ENCODE measurements at regions not wholly inside any gene's neighbourhood (a gene's known extent, or its start where the extent isn't known, plus 50 kb on each side); places are given as distances from the start of the nearest gene placed in this dataset.

- H2AFZ ChIP-seq (ENCODE audit: low read length), result no peak overlapping the region
- H3K79me2 ChIP-seq (ENCODE audit: insufficient read depth, low read length), result no peaks in the 10 kb centered on the region
- no peaks in the 10 kb centered on the region for H3K9me2 ChIP-seq (ENCODE audit: low read depth, low read length)
- no peaks in the 10 kb centered on the region for H3K36me3 ChIP-seq (ENCODE audit: insufficient read depth, low read length)
- H3K9me3 ChIP-seq (ENCODE audit: low read length), result no peaks in the 10 kb centered on the region
- H3K9ac ChIP-seq (ENCODE audit: low read length), result no peak overlapping the region
- H3F3A ChIP-seq (ENCODE audit: insufficient read depth, low read length), result no peaks in the 10 kb centered on the region
- H3K4me1 ChIP-seq (ENCODE audit: insufficient read depth, low read length, severe bottlenecking), result no peaks in the 10 kb centered on the region
- no peaks in the 10 kb centered on the region for H4K20me1 ChIP-seq (ENCODE audit: insufficient read depth, low read length)
- no peak for TF ChIP-seq EZH2 (IDR thresholded peaks at IDR 0.05; ENCODE audit: borderline replicate concordance, low read length)
- TF ChIP-seq, protein P1, sequence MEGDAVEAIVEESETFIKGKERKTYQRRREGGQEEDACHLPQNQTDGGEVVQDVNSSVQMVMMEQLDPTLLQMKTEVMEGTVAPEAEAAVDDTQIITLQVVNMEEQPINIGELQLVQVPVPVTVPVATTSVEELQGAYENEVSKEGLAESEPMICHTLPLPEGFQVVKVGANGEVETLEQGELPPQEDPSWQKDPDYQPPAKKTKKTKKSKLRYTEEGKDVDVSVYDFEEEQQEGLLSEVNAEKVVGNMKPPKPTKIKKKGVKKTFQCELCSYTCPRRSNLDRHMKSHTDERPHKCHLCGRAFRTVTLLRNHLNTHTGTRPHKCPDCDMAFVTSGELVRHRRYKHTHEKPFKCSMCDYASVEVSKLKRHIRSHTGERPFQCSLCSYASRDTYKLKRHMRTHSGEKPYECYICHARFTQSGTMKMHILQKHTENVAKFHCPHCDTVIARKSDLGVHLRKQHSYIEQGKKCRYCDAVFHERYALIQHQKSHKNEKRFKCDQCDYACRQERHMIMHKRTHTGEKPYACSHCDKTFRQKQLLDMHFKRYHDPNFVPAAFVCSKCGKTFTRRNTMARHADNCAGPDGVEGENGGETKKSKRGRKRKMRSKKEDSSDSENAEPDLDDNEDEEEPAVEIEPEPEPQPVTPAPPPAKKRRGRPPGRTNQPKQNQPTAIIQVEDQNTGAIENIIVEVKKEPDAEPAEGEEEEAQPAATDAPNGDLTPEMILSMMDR (IDR thresholded peaks at IDR 0.05; ENCODE audit: low read length), result no peak
- no peak overlapping the region for H3K27ac ChIP-seq (ENCODE audit: low read depth, low read length, poor library complexity, severe bottlenecking)
- no peak overlapping the region for H3K4me2 ChIP-seq (ENCODE audit: low read length)
- H3K4me3 ChIP-seq (ENCODE audit: low read depth, low read length, poor library complexity, severe bottlenecking), result no peak overlapping the region
- 0 out of 2 replicates have a peak, but pooled peaks cover 8% of the 10 kb centered on the region for H3K27me3 ChIP-seq (ENCODE audit: insufficient read depth, low read length)
Measured at GRCh38 chr6:33927112-33927511, 123.3 kb upstream of the MLN start.

- no peak overlapping the region for H3K4me3 ChIP-seq (ENCODE audit: low read depth, low read length, poor library complexity, severe bottlenecking)
- H2AFZ ChIP-seq (ENCODE audit: low read length), result no peak overlapping the region
- H3K9ac ChIP-seq (ENCODE audit: low read length), result no peak overlapping the region
- TF ChIP-seq, protein P1 (IDR thresholded peaks at IDR 0.05; ENCODE audit: low read length), result no peak
- TF ChIP-seq EZH2 (IDR thresholded peaks at IDR 0.05; ENCODE audit: borderline replicate concordance, low read length), result no peak
- no peaks in the 10 kb centered on the region for H3K36me3 ChIP-seq (ENCODE audit: insufficient read depth, low read length)
- H3F3A ChIP-seq (ENCODE audit: insufficient read depth, low read length), result no peaks in the 10 kb centered on the region
- no peaks in the 10 kb centered on the region for H4K20me1 ChIP-seq (ENCODE audit: insufficient read depth, low read length)
- no peaks in the 10 kb centered on the region for H3K79me2 ChIP-seq (ENCODE audit: insufficient read depth, low read length)
- H3K9me3 ChIP-seq (ENCODE audit: low read length), result no peaks in the 10 kb centered on the region
- peaks cover 8% of the 10 kb centered on the region; the same call in 1 of the 2 replicates for H3K27me3 ChIP-seq (ENCODE audit: insufficient read depth, low read length)
- H3K27ac ChIP-seq (ENCODE audit: low read depth, low read length, poor library complexity, severe bottlenecking), result no peak overlapping the region
- H3K4me2 ChIP-seq (ENCODE audit: low read length), result no peak overlapping the region
- no peaks in the 10 kb centered on the region for H3K4me1 ChIP-seq (ENCODE audit: insufficient read depth, low read length, severe bottlenecking)
- no peaks in the 10 kb centered on the region for H3K9me2 ChIP-seq (ENCODE audit: low read depth, low read length)
Measured at GRCh38 chr6:33926451-33926850, 122.6 kb upstream of the MLN start.

DNA sequence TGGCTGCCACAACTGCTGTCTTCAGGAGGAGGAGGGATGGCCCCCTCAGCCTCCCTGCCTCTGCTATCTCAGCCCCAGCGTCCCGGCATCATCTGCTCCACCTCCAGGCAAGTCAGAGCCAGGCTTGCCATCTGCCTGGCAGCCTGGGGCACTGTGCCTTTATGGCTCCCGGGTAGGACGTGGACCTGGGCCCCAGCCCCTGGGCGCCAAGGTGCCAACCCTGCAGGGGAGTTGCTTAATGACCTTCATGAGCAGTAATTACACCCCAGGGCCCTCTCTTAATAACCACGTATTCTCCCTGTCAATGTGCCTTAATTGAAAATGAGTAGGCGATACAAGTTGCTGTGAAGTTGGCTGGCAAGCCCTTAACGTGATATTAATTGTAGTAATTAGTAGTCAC lies 122.1 kb upstream of the MLN start:
- H3K4me2 ChIP-seq (ENCODE audit: low read length), result no peak overlapping the region
- H3K9me2 ChIP-seq (ENCODE audit: low read depth, low read length), result no peaks in the 10 kb centered on the region
- no peak overlapping the region for H3K9ac ChIP-seq (ENCODE audit: low read length)
- no peak overlapping the region for H3K4me3 ChIP-seq (ENCODE audit: low read depth, low read length, poor library complexity, severe bottlenecking)
- H2AFZ ChIP-seq (ENCODE audit: low read length), result no peak overlapping the region
- TF ChIP-seq, protein P1 (IDR thresholded peaks at IDR 0.05; ENCODE audit: low read length), result no peak
- no peak for TF ChIP-seq EZH2 (IDR thresholded peaks at IDR 0.05; ENCODE audit: borderline replicate concordance, low read length)
- peaks cover 8% of the 10 kb centered on the region; the same call in 1 of the 2 replicates for H3K27me3 ChIP-seq (ENCODE audit: insufficient read depth, low read length)
- no peaks in the 10 kb centered on the region for H4K20me1 ChIP-seq (ENCODE audit: insufficient read depth, low read length)
- no peaks in the 10 kb centered on the region for H3K36me3 ChIP-seq (ENCODE audit: insufficient read depth, low read length)
- no peaks in the 10 kb centered on the region for H3F3A ChIP-seq (ENCODE audit: insufficient read depth, low read length)
- no peaks in the 10 kb centered on the region for H3K9me3 ChIP-seq (ENCODE audit: low read length)
- no peaks in the 10 kb centered on the region for H3K4me1 ChIP-seq (ENCODE audit: insufficient read depth, low read length, severe bottlenecking)
- H3K27ac ChIP-seq (ENCODE audit: low read depth, low read length, poor library complexity, severe bottlenecking), result no peak overlapping the region
- H3K79me2 ChIP-seq (ENCODE audit: insufficient read depth, low read length), result no peaks in the 10 kb centered on the region

Data from OCI-LY1 (cell line).